ENCODE measurements at regions not wholly inside any gene's neighbourhood (a gene's known extent, or its start where the extent isn't known, plus 50 kb on each side); places are given as distances from the start of the nearest gene placed in this dataset.

GRCh38 chr15:96581371-96581770 lies 250.9 kb downstream of the NR2F2 start:
- no peak for DNase-seq (ENCODE audit: low read depth in 2 of 2)
- no peak for TF ChIP-seq CTCF (IDR thresholded peaks at IDR 0.05; ENCODE audit: low read depth, low read length)
- H3K4me3 ChIP-seq (replicated peaks in 1 of 2; ENCODE audit: low read depth in 2 of 2, low read length in 2 of 2): no peak overlapping the region

GRCh38 chr15:96582473-96582872 lies 252.0 kb downstream of the NR2F2 start:
- no peak overlapping the region for H3K4me3 ChIP-seq (replicated peaks in 1 of 2; ENCODE audit: low read depth in 2 of 2, low read length in 2 of 2)
- TF ChIP-seq CTCF (IDR thresholded peaks at IDR 0.05; ENCODE audit: low read depth, low read length): no peak
- no peak for DNase-seq (ENCODE audit: low read depth in 2 of 2)

GRCh38 chr15:96583671-96584070 lies 253.2 kb downstream of the NR2F2 start:
- no peak for TF ChIP-seq CTCF (IDR thresholded peaks at IDR 0.05; ENCODE audit: low read depth, low read length)
- DNase-seq (ENCODE audit: low read depth in 2 of 2): peak in 1 of 2 donors; percentile 6

GRCh38 chr15:96585484-96586386 lies 255.2 kb downstream of the NR2F2 start:
- peak; percentile 35 to 39 for DNase-seq (ENCODE audit: low read depth in 2 of 2)
- peak; percentile 34 for TF ChIP-seq CTCF (IDR thresholded peaks at IDR 0.05; ENCODE audit: low read depth, low read length)
- no peak overlapping the region for H3K4me3 ChIP-seq (replicated peaks in 1 of 2; ENCODE audit: low read depth in 2 of 2, low read length in 2 of 2)

More at GRCh38 chr15:96583671-96584070, 253.2 kb downstream of the NR2F2 start:
- H3K4me3 ChIP-seq (replicated peaks in 1 of 2; ENCODE audit: low read depth in 2 of 2, low read length in 2 of 2): no peak overlapping the region

GRCh38 chr15:96586901-96587300 lies 256.4 kb downstream of the NR2F2 start:
- TF ChIP-seq CTCF (IDR thresholded peaks at IDR 0.05; ENCODE audit: low read depth, low read length): no peak
- no peak for DNase-seq (ENCODE audit: low read depth in 2 of 2)
- H3K4me3 ChIP-seq (replicated peaks in 1 of 2; ENCODE audit: low read depth in 2 of 2, low read length in 2 of 2): no peak overlapping the region

GRCh38 chr15:96589864-96590263 lies 259.4 kb downstream of the NR2F2 start:
- no peak overlapping the region for H3K4me3 ChIP-seq (replicated peaks in 1 of 2; ENCODE audit: low read depth in 2 of 2, low read length in 2 of 2)
- TF ChIP-seq CTCF (IDR thresholded peaks at IDR 0.05; ENCODE audit: low read depth, low read length): no peak
- no peak for DNase-seq (ENCODE audit: low read depth in 2 of 2)

Data from cardiac fibroblast (primary cell).